ENCODE measurements at regions not wholly inside any gene's neighbourhood (a gene's known extent, or its start where the extent isn't known, plus 50 kb on each side); places are given as distances from the start of the nearest gene placed in this dataset.

- TF ChIP-seq POLR2A (IDR thresholded peaks at IDR 0.05; ENCODE audit: low read length) (no peak), GATA1 (IDR thresholded peaks at IDR 0.05; ENCODE audit: low read depth, low read length) (no peak)
Observed at GRCh38 chr4:180860089-180860720, 1383.0 kb upstream of the TENM3 start.

Measured in erythroblast (primary cell).